HG03558 (cell line): ENCODE measurements at regions not wholly inside any gene's neighbourhood (a gene's known extent, or its start where the extent isn't known, plus 50 kb on each side); places are given as distances from the start of the nearest gene placed in this dataset.
"Not testable (repeated sequence)": the region's sequence is repeated elsewhere in the genome, so short reads cannot be mapped to it uniquely, and the experiment has no call there.

ENCODE experiments used
- ATAC-seq: cut with Tn5 transposase; IDR thresholded peaks from one replicate; pipeline ENCODE4 v1.9.1; 2021; ENCODE audit warnings: moderate number of reproducible peaks; ENCODE audit not compliant: unreplicated experiment; ENCODE audit errors: extremely low read depth

- ATAC-seq = no peak
These were observed 1305.8 kb downstream of the ROBO1 start for GRCh38 chr3:78462021-78462420.

- no peak for ATAC-seq
These were observed 1291.7 kb downstream of the ROBO1 start for GRCh38 chr3:78476076-78476475.

GRCh38 chr3:78481050-78481449 is 1286.7 kb downstream of the ROBO1 start:
- ATAC-seq = no peak

- no peak for ATAC-seq
These were observed 1284.7 kb downstream of the ROBO1 start for GRCh38 chr3:78483090-78483489.

DNA sequence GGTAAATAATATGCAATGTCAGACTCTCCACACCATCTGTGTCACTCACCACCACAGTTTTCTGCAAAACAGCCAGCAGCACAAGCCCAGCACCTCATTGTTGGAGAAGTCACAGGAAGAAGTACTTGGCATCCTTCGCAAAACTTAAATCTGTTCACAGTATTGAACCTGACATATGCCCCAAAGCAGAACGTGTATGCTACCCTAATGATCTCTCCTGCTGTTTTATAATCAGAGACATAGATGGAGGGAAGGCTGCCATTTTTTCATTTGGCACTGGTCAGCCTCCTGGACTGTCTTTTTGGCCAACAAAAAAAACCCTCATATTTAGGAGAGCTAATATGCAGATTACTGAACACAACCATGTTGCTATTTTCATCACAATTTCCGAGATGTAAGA is 1272.9 kb downstream of the ROBO1 start:
- no peak for ATAC-seq

- ATAC-seq = no peak
These were observed 1272.5 kb downstream of the ROBO1 start for GRCh38 chr3:78495301-78495700.

GRCh38 chr3:78496501-78496900 is 1271.3 kb downstream of the ROBO1 start:
- ATAC-seq = no peak

GRCh38 chr3:78497021-78497420 is 1270.8 kb downstream of the ROBO1 start:
- ATAC-seq = no peak

DNA sequence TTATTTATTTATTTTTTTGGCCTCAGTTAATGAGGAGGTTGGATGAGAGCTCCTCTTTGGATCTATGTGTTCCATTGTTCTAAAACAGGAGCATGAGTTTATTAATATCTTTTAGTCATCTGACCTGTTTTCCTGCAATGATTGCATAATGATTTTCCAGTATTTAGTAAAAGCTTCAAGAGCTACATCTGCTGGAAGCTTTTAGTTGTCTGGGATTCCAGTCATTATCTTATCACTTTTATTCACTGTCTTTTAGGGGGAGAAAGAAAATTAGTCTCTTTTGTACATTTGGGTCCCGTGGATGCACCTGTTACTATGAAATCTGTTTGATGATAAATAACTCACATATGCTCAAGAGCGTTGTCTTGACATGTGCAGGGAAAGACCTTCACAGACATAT is 1270.0 kb downstream of the ROBO1 start:
- no peak for ATAC-seq

DNA sequence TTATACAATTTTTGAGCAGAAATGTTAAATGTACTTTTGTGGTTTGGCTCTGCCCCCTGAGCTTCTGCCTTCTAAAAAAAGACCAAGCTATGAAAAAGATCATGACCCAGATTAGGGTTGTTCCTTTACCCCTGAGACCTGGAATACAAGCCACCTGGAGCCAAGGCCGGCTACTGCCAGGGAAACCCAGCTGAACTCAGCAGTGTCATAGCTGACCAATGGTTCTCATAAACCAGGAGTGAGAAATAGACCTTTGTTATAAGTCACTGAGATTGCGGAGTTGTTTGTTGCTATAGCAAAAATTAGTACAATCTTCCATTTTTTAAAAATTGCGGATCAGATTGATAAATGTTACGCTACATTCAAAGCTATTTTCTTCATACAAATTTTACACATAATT is 1261.7 kb downstream of the ROBO1 start:
- ATAC-seq = no peak

DNA sequence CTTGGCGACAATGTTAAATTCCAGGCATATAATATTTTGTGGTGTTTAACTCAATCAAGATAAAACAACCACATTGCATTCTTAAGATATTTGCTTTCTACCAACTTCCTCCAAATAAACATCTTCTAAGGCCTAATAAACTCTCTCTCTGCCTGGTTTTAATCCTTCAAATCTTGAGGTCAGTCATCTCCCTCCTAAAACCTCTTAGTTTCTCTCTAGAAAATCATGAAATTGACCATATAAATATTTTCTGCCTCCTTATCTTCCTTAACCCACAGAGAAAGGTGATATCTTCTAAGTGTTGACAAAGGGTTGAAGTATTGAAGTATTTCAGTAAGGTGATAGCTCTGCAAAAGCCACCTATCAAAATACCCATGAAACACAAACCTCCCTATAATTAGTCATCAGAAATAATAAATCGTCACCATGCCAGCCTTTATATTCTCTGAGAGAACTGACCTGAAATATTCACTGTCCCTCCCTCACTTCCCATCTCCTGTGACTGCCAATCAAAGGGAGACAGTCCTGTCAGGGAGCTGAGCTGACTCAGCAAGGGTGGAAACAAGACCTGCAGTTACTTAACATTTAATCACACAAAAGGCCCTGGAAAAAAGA is 1261.1 kb downstream of the ROBO1 start:
- ATAC-seq = no peak

DNA sequence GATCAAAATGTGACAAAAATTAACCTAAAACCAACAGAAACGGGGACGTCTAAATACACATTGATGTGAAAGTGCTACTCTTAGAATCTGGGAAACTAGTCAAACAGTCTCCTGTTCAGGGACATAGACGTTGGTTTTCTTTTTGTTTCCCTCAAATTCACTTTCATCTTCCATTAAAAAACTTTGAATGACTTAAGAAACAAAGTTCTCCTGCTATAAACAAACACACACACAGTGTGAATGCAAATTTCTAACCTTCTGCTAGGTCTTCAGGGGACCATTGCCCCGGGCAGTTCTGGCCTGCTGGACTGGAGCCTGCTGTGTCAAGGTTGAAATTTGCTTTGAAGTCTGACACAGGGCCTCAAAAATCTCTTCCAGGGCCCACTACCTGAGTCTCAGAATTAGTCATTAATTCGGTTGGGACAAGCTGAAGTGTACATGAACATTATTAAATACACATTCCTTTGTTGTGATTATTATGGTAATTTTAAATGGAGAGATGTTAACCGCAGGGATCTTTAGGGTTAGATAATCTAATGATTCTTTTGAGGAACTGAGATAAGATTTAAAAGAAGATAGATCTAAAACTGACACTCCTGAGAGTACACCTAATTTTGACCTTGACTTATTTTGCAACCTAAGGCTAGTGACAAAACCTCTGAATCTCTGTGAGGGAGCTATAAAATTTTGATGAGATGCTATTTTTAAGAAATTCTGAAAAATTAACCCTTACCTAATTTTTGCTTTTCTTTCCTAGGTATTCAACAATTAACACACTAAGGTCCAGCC is 1260.4 kb downstream of the ROBO1 start:
- no peak for ATAC-seq

DNA sequence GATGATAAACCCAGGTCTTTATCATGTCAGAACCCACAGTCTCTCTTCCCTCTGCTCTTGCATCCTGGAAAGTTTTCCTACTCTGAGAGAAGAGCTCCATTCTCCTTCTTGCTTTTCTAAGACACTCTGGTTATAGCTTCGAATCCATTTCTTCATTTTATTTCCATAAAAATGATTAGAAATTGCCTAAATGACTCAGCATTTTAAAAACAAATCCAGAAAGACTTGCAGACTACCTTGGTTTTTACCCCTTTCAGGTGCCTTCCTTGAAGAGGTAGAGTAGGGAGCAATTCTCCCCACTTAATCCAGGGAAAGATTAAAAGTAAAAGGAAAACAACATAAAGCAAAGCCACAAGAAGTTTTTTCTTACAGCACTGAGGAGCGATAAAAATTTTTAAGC is 1256.0 kb downstream of the ROBO1 start:
- no peak for ATAC-seq

DNA sequence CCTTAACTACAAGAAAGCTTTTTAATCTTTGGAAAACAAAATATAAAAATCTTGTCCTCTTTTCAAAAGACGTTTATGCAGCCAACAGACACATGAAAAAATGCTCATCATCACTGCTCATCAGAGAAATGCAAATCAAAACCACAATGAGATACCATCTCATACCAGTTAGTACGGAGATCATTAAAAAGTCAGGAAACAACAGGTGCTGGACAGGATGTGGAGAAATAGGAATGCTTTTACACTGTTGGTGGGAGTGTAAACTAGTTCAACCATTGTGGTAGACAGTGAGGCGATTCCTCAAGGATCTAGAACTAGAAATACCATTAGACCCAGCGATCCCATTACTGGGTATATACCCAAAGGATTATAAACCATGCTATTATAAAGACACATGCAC is 1255.0 kb downstream of the ROBO1 start:
- not testable (repeated sequence) for ATAC-seq

DNA sequence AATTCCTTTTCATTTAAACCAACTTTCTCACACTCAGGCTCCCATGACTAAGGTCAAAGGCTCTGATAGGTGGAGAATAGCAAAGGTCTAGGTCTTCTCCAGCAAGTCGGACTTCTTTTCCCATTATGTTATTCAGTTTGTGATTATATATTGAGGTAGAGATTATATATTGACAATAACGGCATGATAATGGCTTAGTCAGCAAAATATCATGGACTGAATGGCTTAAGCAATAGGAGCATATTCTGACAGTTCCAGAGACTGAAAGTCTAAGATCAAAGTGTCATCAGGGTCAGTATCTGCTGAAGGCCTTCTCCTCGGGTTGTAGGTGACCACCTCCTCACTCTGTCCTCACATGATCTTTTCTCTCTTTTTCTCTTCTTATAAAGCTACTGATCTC is 1251.4 kb downstream of the ROBO1 start:
- ATAC-seq = no peak

GRCh38 chr3:78516937-78517336 is 1250.9 kb downstream of the ROBO1 start:
- ATAC-seq = no peak

DNA sequence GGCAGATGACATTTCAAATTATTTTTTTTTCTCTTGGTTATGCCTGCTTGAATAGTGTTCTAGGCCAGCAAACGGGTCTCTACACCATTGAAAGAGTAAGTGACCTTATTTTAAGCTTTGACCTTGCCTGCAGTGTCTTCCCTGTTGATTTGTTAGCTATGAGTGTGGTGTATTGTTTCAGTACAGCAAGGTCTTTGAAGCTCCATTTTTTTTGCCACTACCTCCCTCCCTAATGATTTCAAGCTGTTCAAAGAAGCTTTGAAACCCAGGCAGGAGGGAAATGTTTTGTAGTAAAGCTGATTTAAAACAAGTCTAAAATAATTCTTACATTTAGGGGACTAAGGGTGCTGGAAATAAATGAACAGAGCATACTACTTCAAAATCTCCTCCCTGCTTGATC is 1249.8 kb downstream of the ROBO1 start:
- no peak for ATAC-seq

GRCh38 chr3:78519281-78519680 is 1248.5 kb downstream of the ROBO1 start:
- ATAC-seq = no peak

- ATAC-seq = no peak
These were observed 1238.2 kb downstream of the ROBO1 start for GRCh38 chr3:78529601-78530000.

DNA sequence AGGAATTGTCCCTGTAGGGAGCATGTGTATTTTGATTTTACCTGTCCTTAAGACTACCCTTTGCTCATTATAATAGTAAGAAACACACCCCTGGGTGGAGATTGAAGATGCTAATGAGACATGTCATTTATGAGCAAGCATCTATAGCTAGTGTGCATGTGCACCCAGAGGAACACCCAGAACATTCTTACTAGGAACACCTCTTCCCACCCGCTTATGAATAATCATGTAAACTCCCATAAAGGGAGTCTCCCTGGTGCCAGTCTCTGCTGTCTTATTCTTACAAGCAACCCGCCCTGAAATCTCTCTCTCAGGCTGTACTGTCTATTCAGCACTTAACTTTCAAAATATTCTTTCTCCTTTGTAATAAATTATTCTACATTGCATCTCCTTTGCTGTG is 1227.3 kb downstream of the ROBO1 start:
- ATAC-seq = no peak

- no peak for ATAC-seq
These were observed 1222.0 kb downstream of the ROBO1 start for GRCh38 chr3:78545827-78546226.
